T47D (cell line): ENCODE measurements at regions not wholly inside any gene's neighbourhood (a gene's known extent, or its start where the extent isn't known, plus 50 kb on each side); places are given as distances from the start of the nearest gene placed in this dataset.

Experiments
- DNase-seq, 2 experiments: peaks; one replicate each; pipeline versions ENCODE4 v3.0.0 to v3.0.0-alpha.2; 2011 to 2012; ENCODE audit warnings: low read depth in 1 of 2, low spot score in 1 of 2
- JUND ChIP-seq: IDR thresholded peaks from 2 replicates; pipeline ENCODE4 v1.6.1; 2012; ENCODE audit warnings: low read depth
- in situ Hi-C: cut with HindIII; loops from 2 replicates; pipeline ENCODE4 v1.10.0; 2016; ENCODE audit warnings: low sequenced_read_pairs, low pct_unique_long_range_greater_than_20kb

DNA sequence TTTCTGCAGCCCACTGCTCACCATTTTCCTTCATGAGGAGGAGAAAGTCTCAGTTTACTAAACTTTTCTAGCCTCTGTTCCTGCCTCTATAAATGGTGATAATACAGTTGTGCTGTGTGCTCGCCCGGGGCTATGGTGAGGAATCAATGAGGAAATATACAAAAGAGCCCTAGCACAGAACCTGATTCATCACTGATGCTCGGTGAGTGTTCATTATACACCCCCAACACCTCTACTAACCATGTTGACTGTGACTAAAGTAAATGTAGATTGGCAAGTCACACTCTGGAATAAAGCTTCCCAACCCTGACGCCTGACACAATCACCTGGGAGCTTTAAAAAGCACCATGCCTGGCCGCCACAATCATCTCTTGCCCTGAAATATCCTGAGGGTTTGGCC lies 118.8 kb upstream of the CYP1B1 start:
- no peak for DNase-seq
- TF ChIP-seq JUND = no peak
- in situ Hi-C loops = no loop called here

DNA sequence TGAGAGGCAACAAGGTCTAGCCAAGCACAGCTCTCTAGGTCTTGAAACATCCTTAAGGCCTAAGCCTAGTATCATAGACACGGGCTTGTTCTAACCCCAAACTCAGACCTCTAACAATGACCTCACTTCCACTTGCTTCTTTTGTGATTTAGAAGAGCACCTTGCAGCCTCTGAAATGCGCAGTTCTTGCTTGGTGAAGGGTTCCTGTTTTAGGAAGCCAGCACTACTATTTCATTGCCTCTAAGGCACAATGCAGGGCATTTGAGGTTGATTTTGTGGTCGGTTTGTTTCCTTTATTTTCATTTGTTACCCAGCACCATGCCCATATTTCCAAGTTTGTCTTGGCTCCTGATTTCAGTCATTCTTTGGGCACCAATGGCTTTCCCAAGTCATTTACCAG lies 117.0 kb upstream of the CYP1B1 start:
- no peak for DNase-seq
- no peak for TF ChIP-seq JUND
- in situ Hi-C loops = no loop called here

GRCh38 chr2:38192046-38192445 lies 116.1 kb upstream of the CYP1B1 start:
- in situ Hi-C loops = no loop called here
- DNase-seq = no peak
- no peak for TF ChIP-seq JUND

- peak in 1 of 2 experiments; percentile 10 for DNase-seq
- in situ Hi-C loops = no loop called here
- no peak for TF ChIP-seq JUND
Observed at GRCh38 chr2:38191516-38191915, 115.6 kb upstream of the CYP1B1 start.

DNA sequence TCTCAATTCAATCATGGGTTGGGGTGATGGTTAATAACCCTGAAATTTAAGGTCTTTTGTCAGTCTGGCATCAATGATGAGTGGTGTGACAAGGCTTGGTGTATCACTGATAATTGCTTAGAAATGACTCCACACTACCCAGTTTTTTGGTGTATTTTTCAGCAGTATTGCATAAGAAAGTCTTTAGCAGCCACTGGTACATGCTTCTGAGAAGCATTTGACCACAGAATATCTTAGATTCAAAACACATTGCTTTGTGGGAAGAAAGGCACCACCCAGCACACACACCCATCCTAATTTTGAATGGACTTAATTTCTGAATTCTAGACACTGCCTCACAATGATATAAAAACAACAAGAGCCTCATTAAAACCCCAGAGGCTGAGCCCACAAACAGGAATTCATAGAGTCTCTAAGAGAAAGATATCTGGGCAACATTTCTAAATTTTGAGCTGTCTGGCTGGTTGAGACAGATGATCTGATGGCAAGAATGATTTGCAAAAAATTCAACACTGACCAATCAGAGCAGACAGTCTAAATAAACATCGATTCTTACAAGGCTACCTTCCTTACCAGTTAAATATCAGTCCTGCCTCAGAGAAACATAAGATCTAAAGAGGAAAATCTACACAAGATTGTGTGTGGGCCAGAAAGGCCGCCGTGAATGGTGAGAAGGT lies 114.7 kb upstream of the CYP1B1 start:
- in situ Hi-C loops = no loop called here
- DNase-seq = no peak
- no peak for TF ChIP-seq JUND

DNA sequence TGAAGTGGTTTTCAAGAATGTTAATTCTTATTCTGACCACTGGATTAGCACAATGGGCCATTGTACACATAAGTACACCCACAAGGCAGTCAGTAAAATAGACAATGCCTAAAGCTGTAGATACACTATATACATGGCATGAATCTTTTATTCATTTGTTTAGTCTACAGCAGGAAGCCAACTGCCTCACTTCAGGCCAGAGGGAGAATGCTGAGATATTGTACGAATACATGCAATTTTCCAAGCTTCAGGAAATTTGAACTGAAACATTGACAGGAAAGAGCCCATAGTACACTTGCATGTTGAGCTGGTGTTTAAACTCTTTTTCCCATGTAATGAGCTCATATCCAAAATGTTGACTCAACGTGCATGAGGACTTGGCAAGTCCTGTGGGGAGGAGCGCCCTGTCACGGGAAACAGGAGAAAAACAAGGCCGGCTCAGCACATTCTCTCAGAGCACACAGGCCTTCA lies 111.6 kb upstream of the CYP1B1 start:
- in situ Hi-C loops = no loop called here
- TF ChIP-seq JUND = no peak
- DNase-seq = no peak

GRCh38 chr2:38185012-38185491 lies 109.1 kb upstream of the CYP1B1 start:
- in situ Hi-C loops = no loop called here
- TF ChIP-seq JUND = no peak
- DNase-seq = no peak

- TF ChIP-seq JUND = no peak
- no peak for DNase-seq
- in situ Hi-C loops = no loop called here
Observed at GRCh38 chr2:38182492-38183003, 106.6 kb upstream of the CYP1B1 start.

DNA sequence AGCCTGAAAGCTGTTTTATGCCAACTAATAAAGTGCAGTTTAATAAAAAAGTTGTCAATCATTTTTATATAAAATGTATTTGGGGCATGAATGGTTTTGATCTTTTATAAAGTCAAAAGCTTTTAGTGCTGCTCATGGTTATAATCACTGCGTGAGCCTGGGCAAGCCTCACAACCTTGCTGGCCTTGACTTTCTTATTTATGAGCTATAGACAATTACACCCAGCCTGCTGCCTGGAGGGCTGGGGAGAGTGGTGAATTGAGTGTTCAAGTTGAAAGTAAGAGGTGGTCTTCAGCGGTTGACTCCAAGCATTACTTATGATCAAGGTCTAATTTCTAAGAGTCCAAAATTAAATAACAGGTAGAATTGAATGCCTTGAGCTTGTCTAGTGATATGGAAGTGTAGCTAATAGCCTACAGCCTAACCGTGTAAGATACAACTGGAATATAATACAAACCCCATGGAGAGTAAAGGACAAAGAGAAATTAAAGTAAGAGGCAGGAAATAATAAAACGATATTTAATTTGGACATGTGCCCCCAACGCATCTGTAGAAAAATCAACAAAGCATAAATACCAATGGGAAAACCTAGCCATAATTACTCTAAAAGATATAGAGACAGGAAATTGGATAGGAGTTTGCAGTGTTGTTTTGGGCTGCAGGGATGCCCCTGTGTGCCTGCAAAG lies 106.0 kb upstream of the CYP1B1 start:
- no peak for TF ChIP-seq JUND
- in situ Hi-C loops = no loop called here
- no peak for DNase-seq

DNA sequence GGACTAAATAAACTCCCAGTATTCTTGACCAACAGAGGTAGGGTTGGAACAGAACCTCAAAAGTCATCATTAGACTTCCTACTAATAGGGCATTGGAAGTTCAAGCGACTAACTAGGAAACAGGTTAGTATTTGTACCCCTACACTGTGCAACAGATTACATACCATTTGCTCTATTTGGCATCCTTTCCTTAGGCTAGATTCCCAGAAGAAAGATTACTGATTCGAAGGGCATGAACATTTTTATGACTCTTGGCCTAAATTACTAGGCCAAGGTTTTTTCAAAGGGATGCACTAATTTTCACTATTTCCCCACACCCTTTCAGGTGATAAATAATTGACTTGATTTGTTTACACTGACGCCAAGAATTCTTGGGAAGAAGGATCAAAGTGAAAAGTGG lies 104.8 kb upstream of the CYP1B1 start:
- no peak for TF ChIP-seq JUND
- DNase-seq = no peak
- in situ Hi-C loops = no loop called here

GRCh38 chr2:38178556-38179419 lies 102.8 kb upstream of the CYP1B1 start:
- TF ChIP-seq JUND = no peak
- DNase-seq = peak in 1 of 2 experiments; percentile 11
- in situ Hi-C loops = no loop called here

DNA sequence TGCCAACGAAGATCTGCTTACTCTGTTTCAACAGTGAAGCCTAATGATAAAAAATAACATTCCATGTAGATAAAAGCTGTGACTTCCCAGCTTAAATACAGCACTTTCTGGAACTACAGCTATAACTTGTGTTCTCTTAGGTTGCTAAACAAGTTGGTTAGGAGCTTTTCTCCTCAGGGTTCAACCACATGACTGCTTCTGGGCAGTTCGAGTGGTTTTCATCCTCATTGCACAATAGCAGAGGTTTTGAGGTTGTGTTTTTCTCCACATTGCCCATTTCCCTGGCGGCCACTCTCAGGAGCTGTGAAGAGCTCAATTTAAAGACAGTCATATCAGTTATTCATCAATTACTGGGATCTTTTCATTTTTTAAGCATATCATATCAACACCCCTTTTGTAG lies 102.2 kb upstream of the CYP1B1 start:
- DNase-seq = peak in 1 of 2 experiments; percentile 63
- in situ Hi-C loops = no loop called here
- no peak for TF ChIP-seq JUND
